Activated CD8-positive, alpha-beta T cell treated with anti-CD3 and anti-CD28 coated beads for 36 hours (primary cell): ENCODE measurements at regions not wholly inside any gene's neighbourhood (a gene's known extent, or its start where the extent isn't known, plus 50 kb on each side); places are given as distances from the start of the nearest gene placed in this dataset.

Experiments
- ATAC-seq: fragments of 200-7000 bp; cut with Tn5 transposase; one replicate; pipeline ENCODE4 v1.10.0; 2021; ENCODE audit warnings: mild to moderate bottlenecking, moderate library complexity
- CTCF ChIA-PET: fragments of 350-600 bp; sonication (Branson Sonifier 250); formaldehyde crosslinking; loops from one replicate; lab custom pipeline; 2021; ENCODE audit warnings: antibody characterized with exemption; lab: Charles Lee
- POLR2A ChIA-PET: fragments of 350-600 bp; sonication (Branson Sonifier 250); formaldehyde crosslinking; loops from one replicate; lab custom pipeline; 2021; ENCODE audit warnings: antibody characterized with exemption; lab: Charles Lee
- DNase-seq: peaks from one replicate; pipeline ENCODE4 v3.0.0-alpha.2; 2020
- H3K27ac Mint-ChIP-seq: one replicate; pipeline ENCODE4 v1.8.0; 2021; ENCODE audit warnings: mild to moderate bottlenecking, mixed read lengths
- H3K27me3 Mint-ChIP-seq: one replicate; pipeline ENCODE4 v1.8.0; 2021; ENCODE audit warnings: mixed read lengths
- H3K36me3 Mint-ChIP-seq: one replicate; pipeline ENCODE4 v1.8.0; 2021; ENCODE audit warnings: low read depth, mixed read lengths
- H3K4me1 Mint-ChIP-seq: one replicate; pipeline ENCODE4 v1.8.0; 2021; ENCODE audit warnings: low read depth, mixed read lengths
- H3K4me3 Mint-ChIP-seq: one replicate; pipeline ENCODE4 v1.8.0; 2021; ENCODE audit warnings: mild to moderate bottlenecking, moderate library complexity, mixed read lengths
- H3K9me3 Mint-ChIP-seq: one replicate; pipeline ENCODE4 v1.8.0; 2021; ENCODE audit warnings: mixed read lengths
- CTCF ChIP-seq: fragments of 200-600 bp; IDR thresholded peaks from one replicate; pipeline ENCODE4 v1.8.0; 2022; ENCODE audit warnings: antibody characterized with exemption, mild to moderate bottlenecking
- intact Hi-C: fragments of 100-400 bp; cut with micrococcal nuclease; formaldehyde crosslinking; loops from one replicate; pipeline ENCODE4 v1.10.0; 2022

GRCh38 chr20:52252664-52253063, 61.1 kb upstream of the ZFP64 start:
- CTCF ChIA-PET, result no interaction called here
- no peaks in the 10 kb centered on the region for H3K4me1 Mint-ChIP-seq
- TF ChIP-seq CTCF, result no peak
- peaks cover 10% of the 10 kb centered on the region for H3K27me3 Mint-ChIP-seq
- ATAC-seq, result no peak
- POLR2A ChIA-PET, result no interaction called here
- no peak overlapping the region for H3K27ac Mint-ChIP-seq
- no peaks in the 10 kb centered on the region for H3K9me3 Mint-ChIP-seq
- DNase-seq, result no peak
- no peak overlapping the region for H3K4me3 Mint-ChIP-seq
- intact Hi-C loops, result no loop called here
- H3K36me3 Mint-ChIP-seq, result no peaks in the 10 kb centered on the region

GRCh38 chr20:52251827-52252226, 60.2 kb upstream of the ZFP64 start:
- no peak for ATAC-seq
- POLR2A ChIA-PET, result no interaction called here
- H3K4me1 Mint-ChIP-seq, result no peaks in the 10 kb centered on the region
- intact Hi-C loops, result no loop called here
- CTCF ChIA-PET, result no interaction called here
- H3K27me3 Mint-ChIP-seq, result peaks cover 8% of the 10 kb centered on the region
- no peak overlapping the region for H3K4me3 Mint-ChIP-seq
- TF ChIP-seq CTCF, result no peak
- H3K27ac Mint-ChIP-seq, result no peak overlapping the region
- DNase-seq, result no peak
- no peaks in the 10 kb centered on the region for H3K36me3 Mint-ChIP-seq
- no peaks in the 10 kb centered on the region for H3K9me3 Mint-ChIP-seq

GRCh38 chr20:52251136-52251700, 59.6 kb upstream of the ZFP64 start:
- H3K27me3 Mint-ChIP-seq, result peaks cover 8% of the 10 kb centered on the region
- H3K36me3 Mint-ChIP-seq, result no peaks in the 10 kb centered on the region
- POLR2A ChIA-PET, result no interaction called here
- CTCF ChIA-PET, result interaction anchor here (1.2 kb wide), 1 partner anchor 12 kb away, joined by 3 read pairs; no protein-coding TSS in a partner anchor
- ATAC-seq (no peak), DNase-seq (no peak)
- no peaks in the 10 kb centered on the region for H3K9me3 Mint-ChIP-seq
- TF ChIP-seq CTCF, result no peak
- no peaks in the 10 kb centered on the region for H3K4me1 Mint-ChIP-seq
- H3K27ac Mint-ChIP-seq, result no peak overlapping the region
- intact Hi-C loops, result no loop called here
- no peak overlapping the region for H3K4me3 Mint-ChIP-seq

GRCh38 chr20:52247548-52247947, 56.0 kb upstream of the ZFP64 start:
- no peak for ATAC-seq
- Mint-ChIP-seq H3K36me3 (no peaks in the 10 kb centered on the region), H3K4me1 (no peaks in the 10 kb centered on the region), H3K4me3 (no peak overlapping the region), H3K27ac (no peak overlapping the region), H3K27me3 (peaks cover 2% of the 10 kb centered on the region), H3K9me3 (no peaks in the 10 kb centered on the region)
- TF ChIP-seq CTCF, result no peak
- ChIA-PET POLR2A (interaction anchor here (1.1 kb wide), 1 partner anchor 10 kb away, joined by 3 read pairs; no protein-coding TSS in a partner anchor), CTCF (interaction anchor here (0.8 kb wide), 1 partner anchor 62 kb away, joined by 3 read pairs; no protein-coding TSS in a partner anchor)
- no peak for DNase-seq
- intact Hi-C loops, result loop anchor here (10.0 kb wide), 1 partner anchor 127 kb away; no protein-coding TSS in a partner anchor

GRCh38 chr20:52246366-52246765, 54.8 kb upstream of the ZFP64 start:
- peaks cover 2% of the 10 kb centered on the region for H3K27me3 Mint-ChIP-seq
- DNase-seq (no peak), ATAC-seq (no peak)
- no peak overlapping the region for H3K4me3 Mint-ChIP-seq
- no peak overlapping the region for H3K27ac Mint-ChIP-seq
- TF ChIP-seq CTCF, result no peak
- H3K36me3 Mint-ChIP-seq, result no peaks in the 10 kb centered on the region
- POLR2A ChIA-PET, result no interaction called here
- intact Hi-C loops, result loop anchor here (10.0 kb wide), 1 partner anchor 128 kb away; no protein-coding TSS in a partner anchor
- CTCF ChIA-PET, result interaction anchor here (0.8 to 2.1 kb wide), 2 partner anchors 16 to 63 kb away, joined by 3 to 5 read pairs; no protein-coding TSS in a partner anchor
- no peaks in the 10 kb centered on the region for H3K4me1 Mint-ChIP-seq
- H3K9me3 Mint-ChIP-seq, result no peaks in the 10 kb centered on the region
